GM21515 (cell line): ENCODE measurements at regions not wholly inside any gene's neighbourhood (a gene's known extent, or its start where the extent isn't known, plus 50 kb on each side); places are given as distances from the start of the nearest gene placed in this dataset.
"Not testable (repeated sequence)": the region's sequence is repeated elsewhere in the genome, so short reads cannot be mapped to it uniquely, and the experiment has no call there.

ENCODE experiments used
- ATAC-seq: cut with Tn5 transposase; IDR thresholded peaks from one replicate; pipeline ENCODE4 v1.9.1; 2021; ENCODE audit not compliant: unreplicated experiment

- ATAC-seq = no peak
These were observed 111.4 kb upstream of the TRIB2 start for GRCh38 chr2:12605366-12605765.

DNA sequence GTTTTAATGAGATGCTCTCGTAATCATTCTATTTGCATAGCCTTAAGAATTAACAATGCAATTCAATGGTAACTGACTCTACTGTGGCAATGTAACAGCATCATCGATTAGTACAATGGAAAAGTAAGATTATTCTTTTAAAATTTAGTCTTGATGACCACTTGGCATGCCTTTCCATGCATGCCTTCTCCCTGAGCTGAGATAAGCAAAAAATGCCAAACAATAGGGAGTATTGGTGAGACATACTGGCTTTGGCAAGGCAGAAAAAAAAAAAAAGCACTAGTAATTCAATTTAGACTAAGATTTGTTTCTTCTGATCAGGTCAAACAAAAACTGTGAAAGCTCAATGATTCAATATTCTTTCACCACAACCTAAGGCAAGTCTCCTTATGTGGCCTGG, 110.8 kb upstream of the TRIB2 start:
- no peak for ATAC-seq

GRCh38 chr2:12606472-12607000, 110.2 kb upstream of the TRIB2 start:
- ATAC-seq = no peak

- ATAC-seq = no peak
These were observed 108.8 kb upstream of the TRIB2 start for GRCh38 chr2:12607971-12608370.

- ATAC-seq = no peak
These were observed 106.4 kb upstream of the TRIB2 start for GRCh38 chr2:12610314-12610713.

- ATAC-seq = no peak
These were observed 104.6 kb upstream of the TRIB2 start for GRCh38 chr2:12612168-12612567.

- no peak for ATAC-seq
These were observed 104.1 kb upstream of the TRIB2 start for GRCh38 chr2:12612671-12613070.

- no peak for ATAC-seq
These were observed 103.5 kb upstream of the TRIB2 start for GRCh38 chr2:12613137-12613835.

DNA sequence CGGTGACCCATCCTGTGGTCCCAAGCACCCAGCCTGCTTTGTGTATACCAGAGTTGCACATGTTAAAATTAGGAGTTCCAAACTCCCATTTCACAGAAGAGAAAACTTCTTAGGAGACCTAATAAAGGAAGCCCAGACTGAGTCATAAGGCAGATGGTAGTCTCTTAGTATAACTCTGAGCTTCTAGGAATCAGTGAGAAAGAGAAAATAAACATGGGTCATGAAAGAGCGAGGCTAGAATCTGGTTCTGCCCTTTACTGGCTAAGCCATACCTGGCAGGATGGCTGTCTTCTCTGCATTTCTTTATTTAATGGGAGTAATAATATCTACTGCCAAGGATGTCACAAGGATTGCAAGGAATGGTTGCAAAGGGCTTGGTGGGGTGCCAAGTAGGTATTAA, 101.2 kb upstream of the TRIB2 start:
- ATAC-seq = no peak

GRCh38 chr2:12616456-12617156, 100.1 kb upstream of the TRIB2 start:
- no peak for ATAC-seq

DNA sequence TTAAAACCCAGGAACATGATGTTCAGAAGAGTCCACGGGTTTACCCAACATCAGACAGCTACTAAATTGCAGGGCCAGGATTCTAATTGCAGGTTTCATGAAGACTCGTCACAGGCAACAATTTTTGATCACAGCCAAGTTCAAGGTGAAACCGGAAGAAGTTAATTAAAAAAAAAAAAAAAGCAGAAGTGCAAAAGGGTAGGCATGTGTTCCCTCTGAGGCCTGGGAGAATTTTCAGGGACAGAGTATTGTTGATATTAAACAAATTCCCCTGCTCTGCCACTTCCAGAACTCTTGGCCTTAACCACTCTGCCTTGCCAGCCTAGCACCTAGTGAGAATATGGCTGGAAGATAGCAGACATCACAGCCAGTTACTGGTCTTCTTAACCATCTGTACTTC, 99.4 kb upstream of the TRIB2 start:
- no peak for ATAC-seq

- no peak for ATAC-seq
These were observed 98.9 kb upstream of the TRIB2 start for GRCh38 chr2:12617853-12618252.

DNA sequence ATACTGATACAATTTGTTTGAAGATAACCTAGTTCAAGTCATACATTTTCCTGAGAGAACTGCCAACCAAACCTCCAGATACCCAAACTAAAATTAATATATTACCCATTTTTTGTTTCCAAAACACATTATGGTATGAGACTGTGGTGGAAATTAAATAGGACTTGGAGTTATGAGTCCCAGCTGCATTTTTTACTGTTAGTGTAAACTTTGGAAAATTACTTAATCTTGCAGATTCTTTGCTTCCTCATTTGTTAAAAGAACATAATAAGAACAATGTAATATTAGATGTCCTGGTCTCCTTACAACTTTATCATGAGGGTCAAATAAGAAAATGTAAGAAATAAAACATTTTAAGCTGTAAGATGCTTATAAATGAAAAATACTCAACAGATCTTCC, 98.2 kb upstream of the TRIB2 start:
- no peak for ATAC-seq

- no peak for ATAC-seq
These were observed 96.8 kb upstream of the TRIB2 start for GRCh38 chr2:12619975-12620374.

- ATAC-seq = no peak
These were observed 96.0 kb upstream of the TRIB2 start for GRCh38 chr2:12620759-12621158.

DNA sequence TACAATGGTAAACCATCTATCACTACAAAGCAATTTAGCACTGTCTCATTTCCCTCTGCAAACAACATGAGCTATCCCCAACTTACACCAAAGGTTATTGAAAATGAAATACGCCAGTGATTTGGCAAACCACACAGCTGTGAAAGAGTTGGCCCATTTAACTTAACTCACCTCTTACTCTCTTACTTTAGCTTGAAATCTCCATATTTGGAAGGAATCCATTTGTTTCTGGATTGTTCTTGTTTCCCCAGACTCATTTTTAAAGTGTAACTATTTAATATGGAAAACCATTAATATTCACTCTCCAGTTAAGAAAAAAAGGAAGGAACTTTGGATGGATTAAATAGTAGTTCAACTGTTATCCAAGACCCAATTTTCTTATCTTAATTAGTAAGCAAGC, 93.7 kb upstream of the TRIB2 start:
- no peak for ATAC-seq

DNA sequence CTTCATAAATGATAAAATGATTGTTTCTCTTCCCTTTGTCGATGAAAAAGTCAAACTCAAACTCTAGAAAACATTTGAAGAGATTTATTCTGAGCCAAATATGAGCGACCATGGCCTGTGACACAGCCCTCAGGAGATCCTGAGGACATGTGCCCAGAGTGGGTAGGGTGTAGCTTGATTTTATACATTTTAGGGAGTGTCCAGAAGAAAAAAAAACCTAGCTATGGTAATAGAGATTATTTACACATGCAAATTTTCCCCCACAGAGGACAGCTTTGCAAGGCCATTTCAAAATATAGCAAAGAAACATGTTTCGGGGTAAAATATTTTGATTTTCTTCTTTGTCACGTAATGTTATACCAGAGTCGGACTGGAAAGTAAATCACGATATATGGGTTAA, 92.4 kb upstream of the TRIB2 start:
- no peak for ATAC-seq

- no peak for ATAC-seq
These were observed 91.7 kb upstream of the TRIB2 start for GRCh38 chr2:12624905-12625598.

GRCh38 chr2:12628541-12628940, 88.2 kb upstream of the TRIB2 start:
- not testable (repeated sequence) for ATAC-seq

GRCh38 chr2:12636837-12637581, 79.7 kb upstream of the TRIB2 start:
- no peak for ATAC-seq

- ATAC-seq = no peak
These were observed 79.0 kb upstream of the TRIB2 start for GRCh38 chr2:12637754-12638153.
